ENCODE measurements at regions not wholly inside any gene's neighbourhood (a gene's known extent, or its start where the extent isn't known, plus 50 kb on each side); places are given as distances from the start of the nearest gene placed in this dataset.

DNA sequence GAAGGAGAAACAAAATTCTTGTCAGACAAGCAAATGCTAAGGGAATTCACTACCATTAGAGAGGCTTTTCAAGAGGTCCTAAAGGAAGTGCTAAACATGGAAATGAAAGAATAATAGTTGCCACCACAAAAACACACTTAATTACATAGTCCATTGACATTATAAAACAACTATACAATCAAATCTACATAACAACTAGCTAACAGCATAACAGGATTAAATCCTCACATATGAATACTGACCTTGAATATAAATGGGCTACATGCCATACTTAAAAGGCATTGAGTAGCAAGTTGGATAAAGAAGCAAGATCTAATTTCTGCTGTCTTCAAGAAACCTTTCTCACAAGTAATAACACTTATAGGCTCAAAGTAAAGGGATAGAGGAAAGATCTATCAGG is 811.5 kb upstream of the CITED2 start:
- TF ChIP-seq, protein P1, sequence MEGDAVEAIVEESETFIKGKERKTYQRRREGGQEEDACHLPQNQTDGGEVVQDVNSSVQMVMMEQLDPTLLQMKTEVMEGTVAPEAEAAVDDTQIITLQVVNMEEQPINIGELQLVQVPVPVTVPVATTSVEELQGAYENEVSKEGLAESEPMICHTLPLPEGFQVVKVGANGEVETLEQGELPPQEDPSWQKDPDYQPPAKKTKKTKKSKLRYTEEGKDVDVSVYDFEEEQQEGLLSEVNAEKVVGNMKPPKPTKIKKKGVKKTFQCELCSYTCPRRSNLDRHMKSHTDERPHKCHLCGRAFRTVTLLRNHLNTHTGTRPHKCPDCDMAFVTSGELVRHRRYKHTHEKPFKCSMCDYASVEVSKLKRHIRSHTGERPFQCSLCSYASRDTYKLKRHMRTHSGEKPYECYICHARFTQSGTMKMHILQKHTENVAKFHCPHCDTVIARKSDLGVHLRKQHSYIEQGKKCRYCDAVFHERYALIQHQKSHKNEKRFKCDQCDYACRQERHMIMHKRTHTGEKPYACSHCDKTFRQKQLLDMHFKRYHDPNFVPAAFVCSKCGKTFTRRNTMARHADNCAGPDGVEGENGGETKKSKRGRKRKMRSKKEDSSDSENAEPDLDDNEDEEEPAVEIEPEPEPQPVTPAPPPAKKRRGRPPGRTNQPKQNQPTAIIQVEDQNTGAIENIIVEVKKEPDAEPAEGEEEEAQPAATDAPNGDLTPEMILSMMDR (IDR thresholded peaks at IDR 0.05; ENCODE audit: poor library complexity, severe bottlenecking), result no peak
- no peak for TF ChIP-seq EP300 (conservative IDR thresholded peaks at IDR 0.05; ENCODE audit: poor library complexity, severe bottlenecking)
- no peak for TF ChIP-seq EZH2 (IDR thresholded peaks at IDR 0.05; ENCODE audit: borderline replicate concordance, insufficient read depth, low read length, poor library complexity, severe bottlenecking)
- TF ChIP-seq, protein P2, sequence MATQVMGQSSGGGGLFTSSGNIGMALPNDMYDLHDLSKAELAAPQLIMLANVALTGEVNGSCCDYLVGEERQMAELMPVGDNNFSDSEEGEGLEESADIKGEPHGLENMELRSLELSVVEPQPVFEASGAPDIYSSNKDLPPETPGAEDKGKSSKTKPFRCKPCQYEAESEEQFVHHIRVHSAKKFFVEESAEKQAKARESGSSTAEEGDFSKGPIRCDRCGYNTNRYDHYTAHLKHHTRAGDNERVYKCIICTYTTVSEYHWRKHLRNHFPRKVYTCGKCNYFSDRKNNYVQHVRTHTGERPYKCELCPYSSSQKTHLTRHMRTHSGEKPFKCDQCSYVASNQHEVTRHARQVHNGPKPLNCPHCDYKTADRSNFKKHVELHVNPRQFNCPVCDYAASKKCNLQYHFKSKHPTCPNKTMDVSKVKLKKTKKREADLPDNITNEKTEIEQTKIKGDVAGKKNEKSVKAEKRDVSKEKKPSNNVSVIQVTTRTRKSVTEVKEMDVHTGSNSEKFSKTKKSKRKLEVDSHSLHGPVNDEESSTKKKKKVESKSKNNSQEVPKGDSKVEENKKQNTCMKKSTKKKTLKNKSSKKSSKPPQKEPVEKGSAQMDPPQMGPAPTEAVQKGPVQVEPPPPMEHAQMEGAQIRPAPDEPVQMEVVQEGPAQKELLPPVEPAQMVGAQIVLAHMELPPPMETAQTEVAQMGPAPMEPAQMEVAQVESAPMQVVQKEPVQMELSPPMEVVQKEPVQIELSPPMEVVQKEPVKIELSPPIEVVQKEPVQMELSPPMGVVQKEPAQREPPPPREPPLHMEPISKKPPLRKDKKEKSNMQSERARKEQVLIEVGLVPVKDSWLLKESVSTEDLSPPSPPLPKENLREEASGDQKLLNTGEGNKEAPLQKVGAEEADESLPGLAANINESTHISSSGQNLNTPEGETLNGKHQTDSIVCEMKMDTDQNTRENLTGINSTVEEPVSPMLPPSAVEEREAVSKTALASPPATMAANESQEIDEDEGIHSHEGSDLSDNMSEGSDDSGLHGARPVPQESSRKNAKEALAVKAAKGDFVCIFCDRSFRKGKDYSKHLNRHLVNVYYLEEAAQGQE (IDR thresholded peaks at IDR 0.05; ENCODE audit: borderline replicate concordance), result no peak
- TF ChIP-seq RAD21 (conservative IDR thresholded peaks at IDR 0.05), result no peak
- no peak for TF ChIP-seq TAF1 (IDR thresholded peaks at IDR 0.05; ENCODE audit: low read depth)
- TF ChIP-seq POLR2AphosphoS5 (IDR thresholded peaks at IDR 0.05), result no peak

All from neural cell (in vitro differentiated cells).